Neuronal stem cell (in vitro differentiated cells): ENCODE measurements at regions not wholly inside any gene's neighbourhood (a gene's known extent, or its start where the extent isn't known, plus 50 kb on each side); places are given as distances from the start of the nearest gene placed in this dataset.
A peak's percentile ranks its signal among the peaks of the same experiment; 100 is the strongest.

Experiments used
- DNase-seq: peaks from one replicate; pipeline ENCODE4 v3.0.0-alpha.2; 2013; ENCODE audit warnings: low spot score
- H2AFZ ChIP-seq: one replicate; pipeline ENCODE4 v1.6.1; 2013; ENCODE audit warnings: mild to moderate bottlenecking, low read length, inconsistent platforms
- H2AK5ac ChIP-seq: 2 replicates; pipeline ENCODE4 v1.6.1; 2013; ENCODE audit warnings: low read depth, mild to moderate bottlenecking, inconsistent platforms, low read length, moderate library complexity, mixed read lengths
- H2BK120ac ChIP-seq: 2 replicates; pipeline ENCODE4 v1.6.1; 2013; ENCODE audit warnings: low read depth, mild to moderate bottlenecking, inconsistent platforms, low read length, moderate library complexity, mixed read lengths
- H2BK12ac ChIP-seq: one replicate; pipeline ENCODE4 v1.6.1; 2013; ENCODE audit warnings: low read length, inconsistent platforms
- H2BK15ac ChIP-seq: 2 replicates; pipeline ENCODE4 v1.6.1; 2013; ENCODE audit warnings: mild to moderate bottlenecking, low read length, inconsistent platforms, mixed read lengths
- H2BK5ac ChIP-seq: one replicate; pipeline ENCODE4 v1.6.1; 2013; ENCODE audit warnings: inconsistent platforms, mild to moderate bottlenecking, low read length, moderate library complexity
- H3K14ac ChIP-seq: one replicate; pipeline ENCODE4 v1.6.1; 2013; ENCODE audit warnings: low read length, inconsistent platforms
- H3K18ac ChIP-seq: 2 replicates; pipeline ENCODE4 v1.6.1; 2013; ENCODE audit warnings: low read length, inconsistent platforms
- H3K23ac ChIP-seq: 2 replicates; pipeline ENCODE4 v1.6.1; 2013; ENCODE audit warnings: low read depth, mild to moderate bottlenecking, mixed read lengths, low read length, inconsistent platforms; ENCODE audit not compliant: poor library complexity
- H3K27ac ChIP-seq: replicated peaks from 3 replicates; pipeline ENCODE4 v1.5.1; 2013; ENCODE audit warnings: low read length, inconsistent platforms
- H3K27me3 ChIP-seq, 3 experiments: 2 replicates each; pipeline ENCODE4 v1.6.1; 2013; ENCODE audit warnings: low read length in 3 of 3, mild to moderate bottlenecking in 2 of 3, inconsistent platforms in 1 of 3, low read depth in 1 of 3, mixed read lengths in 1 of 3, moderate library complexity in 1 of 3; ENCODE audit not compliant: control insufficient read depth in 3 of 3, insufficient read depth in 3 of 3
- H3K36me3 ChIP-seq, 2 donors: replicated peaks in 1 of 2; 2 replicates each; pipeline ENCODE4 v1.6.1; 2013; ENCODE audit warnings: low read length in 2 of 2; ENCODE audit not compliant: control insufficient read depth in 2 of 2, insufficient read depth in 2 of 2
- H3K4ac ChIP-seq: 2 replicates; pipeline ENCODE4 v1.6.1; 2013; ENCODE audit warnings: inconsistent platforms, mild to moderate bottlenecking, low read length, moderate library complexity
- H3K4me1 ChIP-seq, 2 donors: 1 replicate in 1 of 2; 2 replicates in 1 of 2; pipeline ENCODE4 v1.6.1; 2013; ENCODE audit warnings: low read length in 2 of 2, low read depth in 1 of 2; ENCODE audit not compliant: control insufficient read depth in 2 of 2, insufficient read depth in 1 of 2
- H3K4me2 ChIP-seq: one replicate; pipeline ENCODE4 v1.6.1; 2013; ENCODE audit warnings: mild to moderate bottlenecking, low read length, inconsistent platforms; ENCODE audit not compliant: insufficient read depth, poor library complexity, severe bottlenecking
- H3K4me3 ChIP-seq, 2 donors: 2 replicates each; pipeline ENCODE4 v1.5.1; 2013; ENCODE audit warnings: low read length in 2 of 2, mild to moderate bottlenecking in 2 of 2, inconsistent platforms in 1 of 2, moderate library complexity in 1 of 2
- H3K79me1 ChIP-seq: one replicate; pipeline ENCODE4 v1.6.1; 2013; ENCODE audit warnings: low read depth, mild to moderate bottlenecking, inconsistent platforms, low read length, moderate library complexity
- H3K9ac ChIP-seq: one replicate; pipeline ENCODE4 v1.6.1; 2013; ENCODE audit warnings: mild to moderate bottlenecking, low read depth, low read length, inconsistent platforms; ENCODE audit not compliant: poor library complexity
- H3K9me3 ChIP-seq, 2 donors: replicated peaks in 1 of 2; 2 replicates each; pipeline versions ENCODE3 to v1.6.1; 2013; ENCODE audit warnings: low read length in 2 of 2, mild to moderate bottlenecking in 2 of 2, inconsistent platforms in 1 of 2, low read depth in 1 of 2, mixed read lengths in 1 of 2, moderate library complexity in 1 of 2; ENCODE audit not compliant: control insufficient read depth in 2 of 2, insufficient read depth in 1 of 2
- H4K8ac ChIP-seq: one replicate; pipeline ENCODE4 v1.6.1; 2013; ENCODE audit warnings: low read depth, mild to moderate bottlenecking, inconsistent platforms, low read length, moderate library complexity
- H4K91ac ChIP-seq: one replicate; pipeline ENCODE4 v1.6.1; 2013; ENCODE audit warnings: low read length, low read depth, mild to moderate bottlenecking, inconsistent platforms; ENCODE audit not compliant: poor library complexity
- WGBS, 2 donors: extraction: QIAGEN DNeasy Blood & Tissue Kit; methylation state at CpG; one replicate each; pipeline ENCODE4 v1.1.7; 2013; ENCODE audit warnings: missing lambda C conversion rate in 2 of 2, mixed read lengths in 1 of 2; ENCODE audit not compliant: insufficient read length in 2 of 2, insufficient replicate concordance in 1 of 2; ENCODE audit errors: extremely low coverage in 2 of 2; 5-methylcytosine and 5-hydroxymethylcytosine counted together

DNA sequence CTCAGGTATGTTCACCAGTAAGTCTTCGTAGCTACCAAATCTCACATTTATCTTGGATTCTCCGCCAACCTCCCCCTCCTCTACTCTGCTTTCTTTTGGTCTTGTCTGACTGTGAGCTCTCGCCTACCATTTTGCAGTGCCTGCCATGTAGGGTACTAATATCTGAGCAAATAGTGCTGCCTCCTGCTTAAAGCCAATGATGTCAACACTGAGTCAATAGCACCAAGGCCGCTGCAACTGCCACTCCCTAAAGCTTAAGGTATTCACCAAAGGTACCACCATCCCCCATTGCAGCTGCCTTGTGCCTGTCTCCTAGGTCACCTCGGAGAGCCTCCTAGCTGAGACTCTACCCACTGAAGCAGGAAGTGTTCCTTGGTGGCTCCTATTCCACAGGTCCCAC is 114.8 kb upstream of the FUT8 start:
- no CpG with 5 or more reads among the region's 5 CpGs for WGBS, 2 donors
- Histone ChIP-seq H2BK15ac (no peak overlapping the region), H3K18ac (no peak overlapping the region), H3K4ac (no peak overlapping the region), H3K4me2 (no peak overlapping the region), H4K91ac (no peak overlapping the region), H4K8ac (no peak overlapping the region), H2AK5ac (no peak overlapping the region), H3K4me1 (peaks cover 0 to 4% of the 10 kb centered on the region in 2 donors), H3K9me3 (no peaks in the 10 kb centered on the region), H2BK12ac (peak overlapping the region; percentile 36), H3K14ac (no peak overlapping the region), H3K27ac (no peak overlapping the region), H2AFZ (no peak overlapping the region), H3K9ac (peak overlapping the region; percentile 6), H3K36me3 (no peaks in the 10 kb centered on the region), H2BK120ac (no peak overlapping the region), H2BK5ac (no peak overlapping the region), H3K4me3 (no peak overlapping the region), H3K23ac (no peak overlapping the region), H3K27me3 (no peaks in the 10 kb centered on the region), H3K79me1 (no peaks in the 10 kb centered on the region)
- no peak for DNase-seq

DNA sequence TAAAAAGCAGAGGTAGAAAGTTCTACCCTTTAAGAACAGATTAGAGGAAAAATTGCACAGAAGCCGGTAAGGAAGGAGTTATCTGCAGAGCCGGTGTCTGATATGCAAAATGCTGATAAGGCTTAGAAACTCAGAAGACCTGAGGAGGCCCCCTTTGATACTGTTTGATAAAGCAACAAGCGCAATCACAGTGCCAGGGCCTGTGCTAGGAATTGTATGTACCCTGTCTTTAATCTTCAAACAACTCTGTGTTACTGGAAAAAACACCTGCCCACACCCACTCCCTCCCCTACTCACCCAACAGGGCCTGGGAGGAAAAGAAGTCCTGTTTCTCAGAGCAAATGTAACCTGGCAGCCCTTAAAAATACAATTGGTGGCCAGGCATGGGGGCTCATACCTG is 112.7 kb upstream of the FUT8 start:
- Histone ChIP-seq H3K79me1 (no peaks in the 10 kb centered on the region), H3K36me3 (no peaks in the 10 kb centered on the region), H3K4ac (no peak overlapping the region), H3K27ac (no peak overlapping the region), H3K27me3 (no peaks in the 10 kb centered on the region), H3K14ac (no peak overlapping the region), H3K9me3 (no peaks in the 10 kb centered on the region), H2BK5ac (no peak overlapping the region), H3K4me3 (no peak overlapping the region), H4K8ac (no peak overlapping the region), H2BK120ac (no peak overlapping the region), H2BK12ac (no peak overlapping the region), H2AFZ (no peak overlapping the region), H3K4me2 (no peak overlapping the region), H3K18ac (no peak overlapping the region), H4K91ac (no peak overlapping the region), H3K23ac (no peak overlapping the region), H2AK5ac (no peak overlapping the region), H3K9ac (no peak overlapping the region), H2BK15ac (no peak overlapping the region), H3K4me1 (peaks cover 0 to 18% of the 10 kb centered on the region in 2 donors)
- WGBS, 2 donors: no CpG with 5 or more reads among the region's 3 CpGs
- no peak for DNase-seq

DNA sequence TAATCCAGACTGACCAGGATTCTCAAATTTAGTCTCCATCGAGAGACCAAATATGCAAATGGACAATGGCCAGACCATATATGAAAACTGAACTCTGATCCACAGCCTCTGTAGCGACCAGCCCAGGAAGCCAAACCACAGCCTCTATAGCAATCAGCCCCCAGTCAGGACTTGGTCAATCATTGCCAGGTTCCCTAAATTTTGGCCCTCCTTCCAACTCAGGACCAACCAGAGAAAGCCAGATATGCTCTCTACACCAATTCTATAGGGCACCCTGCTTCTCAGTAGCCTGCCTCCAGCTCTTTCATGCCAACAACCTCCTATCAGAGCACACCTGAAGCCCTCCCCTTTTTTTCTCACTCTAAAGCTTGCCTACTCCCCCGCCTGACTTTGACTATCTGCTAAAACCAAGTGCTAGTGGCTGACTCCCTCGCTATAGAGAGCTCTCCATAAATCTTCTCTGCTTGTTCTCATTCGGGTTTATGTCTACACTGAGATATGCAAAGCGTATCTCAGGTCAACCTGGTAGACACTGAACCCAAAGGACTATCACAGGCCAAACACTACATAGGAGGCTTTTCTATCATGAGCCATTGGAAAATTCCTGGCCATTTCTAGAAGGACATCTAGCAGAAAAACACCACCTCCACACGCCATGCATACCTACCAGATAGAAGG is 110.5 kb upstream of the FUT8 start:
- Histone ChIP-seq H3K4me2 (no peak overlapping the region), H3K36me3 (no peaks in the 10 kb centered on the region), H3K18ac (no peak overlapping the region), H3K4ac (no peak overlapping the region), H3K27ac (no peak overlapping the region), H3K14ac (no peak overlapping the region), H3K23ac (no peak overlapping the region), H2BK120ac (no peak overlapping the region), H2BK5ac (no peak overlapping the region), H3K4me1 (peaks cover 0 to 18% of the 10 kb centered on the region in 2 donors), H2BK12ac (no peak overlapping the region), H3K79me1 (no peaks in the 10 kb centered on the region), H3K27me3 (no peaks in the 10 kb centered on the region), H3K4me3 (no peak overlapping the region), H2AK5ac (no peak overlapping the region), H2BK15ac (no peak overlapping the region), H3K9me3 (no peaks in the 10 kb centered on the region), H3K9ac (no peak overlapping the region), H2AFZ (no peak overlapping the region), H4K91ac (no peak overlapping the region), H4K8ac (no peak overlapping the region)
- WGBS, 2 donors: no CpG with 5 or more reads among the region's 7 CpGs
- no peak for DNase-seq

DNA sequence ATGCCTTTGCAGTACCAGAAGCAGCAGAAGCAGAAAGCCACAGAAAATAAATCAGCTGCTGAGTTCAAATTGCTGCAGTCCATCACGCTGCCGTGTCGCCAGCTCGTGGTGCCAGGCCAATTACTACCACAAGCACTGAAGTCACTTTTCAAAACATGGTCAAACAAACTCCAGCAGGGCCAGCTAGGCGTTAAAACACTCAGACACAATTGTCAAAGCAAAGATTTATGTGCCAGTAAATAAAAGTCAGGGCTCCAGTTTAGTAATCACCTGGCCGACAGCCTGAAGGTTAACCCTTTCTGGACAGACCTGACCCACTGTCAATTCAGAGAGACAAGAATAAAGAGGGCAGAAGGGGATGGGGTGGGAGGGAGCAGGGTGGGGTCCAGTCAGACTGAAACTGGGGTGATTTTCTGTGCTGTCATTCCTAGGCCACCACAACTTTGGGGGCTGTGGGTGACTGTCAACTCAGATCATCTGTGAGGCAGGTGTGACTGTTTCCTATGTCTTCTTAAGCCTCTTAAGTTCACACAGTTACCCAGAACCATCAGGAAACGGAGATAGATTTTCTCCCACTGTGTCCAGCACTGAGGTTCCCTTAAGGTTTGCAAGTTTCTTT is 109.8 kb upstream of the FUT8 start:
- Histone ChIP-seq H3K9ac (no peak overlapping the region), H4K8ac (no peak overlapping the region), H2BK120ac (no peak overlapping the region), H3K4me2 (no peak overlapping the region), H3K4me3 (no peak overlapping the region), H4K91ac (no peak overlapping the region), H2BK15ac (no peak overlapping the region), H2BK5ac (no peak overlapping the region), H3K23ac (no peak overlapping the region), H3K18ac (no peak overlapping the region), H3K36me3 (no peaks in the 10 kb centered on the region), H2AK5ac (no peak overlapping the region), H3K14ac (no peak overlapping the region), H3K27me3 (no peaks in the 10 kb centered on the region), H3K9me3 (no peaks in the 10 kb centered on the region), H3K4ac (no peak overlapping the region), H3K27ac (no peak overlapping the region), H2BK12ac (no peak overlapping the region), H3K4me1 (peaks cover 0 to 18% of the 10 kb centered on the region in 2 donors), H3K79me1 (no peaks in the 10 kb centered on the region), H2AFZ (no peak overlapping the region)
- DNase-seq: no peak
- no CpG with 5 or more reads among the region's 7 CpGs for whole genome bisulfite sequencing, 2 donors
